Thyroid gland (tissue), 4 donors: ENCODE measurements at regions not wholly inside any gene's neighbourhood (a gene's known extent, or its start where the extent isn't known, plus 50 kb on each side); places are given as distances from the start of the nearest gene placed in this dataset.
A peak's percentile ranks its signal among the peaks of the same experiment; 100 is the strongest.
"Not testable (repeated sequence)": the region's sequence is repeated elsewhere in the genome, so short reads cannot be mapped to it uniquely, and the experiment has no call there.

Source experiments
- DNase-seq, 2 donors: peaks; one replicate each; pipeline ENCODE4 v3.0.0-alpha.2; 2019
- H3K27ac ChIP-seq, 3 donors: fragments of 200-600 bp; sonication (generic); 1 replicate in 2 of 3; 2 replicates in 1 of 3; pipeline ENCODE4 v1.5.1; 2016 to 2019; ENCODE audit warnings: mild to moderate bottlenecking in 1 of 3, moderate library complexity in 1 of 3
- H3K27me3 ChIP-seq: fragments of 200-600 bp; sonication (generic); one replicate; pipeline ENCODE4 v1.5.1; 2019
- H3K36me3 ChIP-seq, 2 donors: fragments of 200-600 bp; sonication (generic); one replicate each; pipeline ENCODE4 v1.5.1; 2016 to 2019
- H3K4me1 ChIP-seq, 2 donors: fragments of 200-600 bp; sonication (generic); one replicate each; pipeline ENCODE4 v1.5.1; 2017 to 2019
- H3K4me3 ChIP-seq, 3 donors: fragments of 200-600 bp; sonication (generic); replicated peaks in 1 of 3; 1 replicate in 2 of 3; 2 replicates in 1 of 3; pipeline ENCODE4 v1.5.1; 2016; ENCODE audit warnings: mild to moderate bottlenecking in 1 of 3
- H3K9me3 ChIP-seq: fragments of 200-600 bp; sonication (generic); one replicate; pipeline ENCODE4 v1.5.1; 2017
- POLR2A ChIP-seq, 2 donors: fragments of 450-650 bp; IDR thresholded peaks; one replicate each; pipeline ENCODE4 v1.6.1; 2017; ENCODE audit warnings: antibody characterized with exemption in 2 of 2, mild to moderate bottlenecking in 2 of 2, moderate library complexity in 1 of 2
- WGBS, 2 donors: methylation state at CpG; one replicate each; pipeline ENCODE4 v1.1.5; 2017; 5-methylcytosine and 5-hydroxymethylcytosine counted together
- intact Hi-C: fragments of 100-400 bp; cut with DNase I; formaldehyde crosslinking; loops from one replicate; pipeline ENCODE4 v1.15.1; 2023
- TF ChIP-seq, protein P1 (sequence below), 6 experiments: fragments of 200-600 bp in 3 of 6; fragments of 450-650 bp in 3 of 6; sonication (generic) in 3 of 6; IDR thresholded peaks; one replicate each; pipeline ENCODE4 v1.5.1; 2016 to 2019; ENCODE audit warnings: antibody characterized with exemption in 6 of 6, mild to moderate bottlenecking in 2 of 6, inconsistent platforms in 1 of 6, moderate library complexity in 1 of 6

DNA sequence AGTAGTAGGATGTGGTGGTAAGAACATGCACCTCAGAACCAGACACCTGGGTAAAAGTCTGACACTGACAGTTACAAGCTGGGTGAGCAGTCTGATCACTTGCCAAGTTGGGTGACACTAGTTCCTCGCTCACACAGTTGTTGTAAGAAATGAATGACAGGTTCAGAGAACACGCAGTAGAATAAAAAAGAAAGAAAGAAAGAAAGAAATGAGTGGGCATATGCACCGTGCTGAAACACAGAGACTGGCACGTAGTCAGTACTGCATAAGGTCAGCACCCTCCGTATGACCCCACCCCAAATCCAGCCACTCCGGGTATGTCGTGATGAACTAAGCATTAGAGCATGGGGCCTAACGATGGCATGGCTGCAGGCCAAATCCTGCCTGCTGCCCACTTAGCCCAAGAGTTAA is 90.6 kb downstream of the GLUL start:
- Histone ChIP-seq H3K36me3 (no peaks in the 10 kb centered on the region), H3K4me1 (peaks cover 8 to 37% of the 10 kb centered on the region in 2 donors), H3K27ac (peak overlapping the region in 1 of 3 donors; percentile 82), H3K27me3 (no peaks in the 10 kb centered on the region), H3K9me3 (no peaks in the 10 kb centered on the region), H3K4me3 (no peak overlapping the region)
- no peak for DNase-seq
- TF ChIP-seq, protein P1, sequence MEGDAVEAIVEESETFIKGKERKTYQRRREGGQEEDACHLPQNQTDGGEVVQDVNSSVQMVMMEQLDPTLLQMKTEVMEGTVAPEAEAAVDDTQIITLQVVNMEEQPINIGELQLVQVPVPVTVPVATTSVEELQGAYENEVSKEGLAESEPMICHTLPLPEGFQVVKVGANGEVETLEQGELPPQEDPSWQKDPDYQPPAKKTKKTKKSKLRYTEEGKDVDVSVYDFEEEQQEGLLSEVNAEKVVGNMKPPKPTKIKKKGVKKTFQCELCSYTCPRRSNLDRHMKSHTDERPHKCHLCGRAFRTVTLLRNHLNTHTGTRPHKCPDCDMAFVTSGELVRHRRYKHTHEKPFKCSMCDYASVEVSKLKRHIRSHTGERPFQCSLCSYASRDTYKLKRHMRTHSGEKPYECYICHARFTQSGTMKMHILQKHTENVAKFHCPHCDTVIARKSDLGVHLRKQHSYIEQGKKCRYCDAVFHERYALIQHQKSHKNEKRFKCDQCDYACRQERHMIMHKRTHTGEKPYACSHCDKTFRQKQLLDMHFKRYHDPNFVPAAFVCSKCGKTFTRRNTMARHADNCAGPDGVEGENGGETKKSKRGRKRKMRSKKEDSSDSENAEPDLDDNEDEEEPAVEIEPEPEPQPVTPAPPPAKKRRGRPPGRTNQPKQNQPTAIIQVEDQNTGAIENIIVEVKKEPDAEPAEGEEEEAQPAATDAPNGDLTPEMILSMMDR (IDR thresholded peaks at IDR 0.05), result no peak
- intact Hi-C loops, result loop anchor here (10.0 kb wide), 1 partner anchor 216 kb away; no protein-coding TSS in a partner anchor
- WGBS, 2 donors, result 65 to 67% methylated on average over 8 of the region's 8 CpGs

DNA sequence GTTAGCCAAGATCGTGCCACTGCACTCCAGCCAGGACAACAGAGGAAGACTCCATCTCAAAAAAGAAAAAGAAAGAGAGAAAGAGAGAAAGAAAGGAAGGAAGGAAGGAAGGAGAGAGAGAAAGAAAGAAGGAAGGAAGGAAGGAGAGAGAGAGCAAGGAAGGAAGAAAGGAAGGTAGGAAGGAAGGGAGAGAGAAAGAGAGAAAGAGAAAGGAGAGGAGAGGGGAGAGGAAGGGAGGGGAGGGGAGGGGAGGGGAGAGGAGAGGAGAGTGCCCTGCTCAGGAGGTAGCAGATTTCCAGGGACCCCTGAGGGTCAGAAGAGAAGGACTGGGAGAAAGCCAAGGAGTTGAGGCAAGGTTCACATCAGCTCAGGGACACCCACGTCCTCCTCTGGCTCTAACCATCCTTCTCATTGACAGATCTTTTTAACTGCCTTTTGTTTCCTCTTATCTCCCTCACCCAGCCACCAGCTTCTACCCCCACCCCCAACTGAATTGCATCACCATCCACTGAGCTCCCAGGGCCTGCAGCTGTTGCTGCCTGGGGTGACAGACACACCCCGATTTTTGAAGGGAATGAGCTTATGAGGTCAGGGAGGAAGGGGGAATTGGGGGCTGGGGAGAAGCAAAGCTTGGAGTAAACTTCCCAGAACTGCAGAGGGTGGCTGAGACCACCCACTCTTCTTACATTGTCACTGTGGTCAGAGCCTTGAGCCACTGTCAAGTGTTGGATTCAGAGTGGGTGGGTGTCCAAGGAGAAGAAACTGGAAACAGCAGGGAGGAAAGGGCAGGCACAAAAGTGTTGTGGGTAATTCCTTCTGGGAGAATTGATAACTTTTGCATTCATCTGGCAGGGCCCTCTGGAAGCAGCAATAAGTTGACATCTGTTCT is 91.6 kb downstream of the GLUL start:
- H3K27ac ChIP-seq, result no peak overlapping the region
- WGBS, 2 donors, result 73 to 74% methylated on average over 3 of the region's 3 CpGs
- intact Hi-C loops, result loop anchor here (10.0 kb wide), 1 partner anchor 215 kb away; no protein-coding TSS in a partner anchor

DNA sequence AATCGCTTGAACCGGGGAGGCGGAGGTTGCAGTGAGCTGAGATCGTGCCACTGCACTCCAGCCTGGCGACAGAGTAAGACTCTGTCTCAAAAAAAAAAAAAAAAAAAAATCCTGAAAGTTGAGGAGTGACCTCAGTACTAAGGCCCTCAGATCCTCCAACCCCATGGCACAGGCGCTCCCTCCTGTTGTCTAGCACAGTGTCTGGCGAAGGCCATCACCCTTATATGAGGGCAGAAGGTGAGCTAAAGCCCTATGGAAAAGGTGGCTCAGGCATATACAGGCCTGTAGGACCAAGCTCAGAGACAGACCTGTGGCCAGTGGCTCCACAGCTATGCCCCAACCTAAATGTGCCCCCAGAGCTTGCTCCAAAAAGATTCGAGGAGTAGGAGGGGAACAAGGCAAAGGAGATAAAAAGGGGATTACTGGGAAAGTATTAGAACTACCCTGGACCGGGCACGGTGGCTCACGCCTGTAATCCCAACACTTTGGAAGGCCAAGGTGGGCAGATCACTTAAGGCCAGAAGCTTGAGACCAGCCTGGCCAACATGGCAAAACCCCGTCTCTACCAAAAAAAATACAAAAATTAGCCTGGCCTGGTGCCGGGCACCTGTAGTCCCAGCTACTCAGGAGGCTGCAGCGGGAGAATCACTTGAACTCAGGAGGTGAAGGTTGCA is 92.4 kb downstream of the GLUL start:
- H3K9me3 ChIP-seq, H3K36me3 ChIP-seq, intact Hi-C loops, H3K27me3 ChIP-seq, DNase-seq, H3K4me3 ChIP-seq, H3K27ac ChIP-seq: not testable (repeated sequence)
- H3K4me1 ChIP-seq, result peaks cover 2 to 29% of the 10 kb centered on the region in 2 donors
- WGBS, 2 donors, result 92 to 98% methylated on average over 14 of the region's 14 CpGs

More for the DNA sequence above, 91.6 kb downstream of the GLUL start:
- Histone ChIP-seq H3K27me3 (no peaks in the 10 kb centered on the region), H3K36me3 (no peaks in the 10 kb centered on the region), H3K4me1 (peaks cover 8 to 37% of the 10 kb centered on the region in 2 donors), H3K9me3 (no peaks in the 10 kb centered on the region), H3K4me3 (no peak overlapping the region)
- no peak for DNase-seq
- no peak for TF ChIP-seq POLR2A (IDR thresholded peaks at IDR 0.05)
- TF ChIP-seq, protein P1 (IDR thresholded peaks at IDR 0.05), result no peak

DNA sequence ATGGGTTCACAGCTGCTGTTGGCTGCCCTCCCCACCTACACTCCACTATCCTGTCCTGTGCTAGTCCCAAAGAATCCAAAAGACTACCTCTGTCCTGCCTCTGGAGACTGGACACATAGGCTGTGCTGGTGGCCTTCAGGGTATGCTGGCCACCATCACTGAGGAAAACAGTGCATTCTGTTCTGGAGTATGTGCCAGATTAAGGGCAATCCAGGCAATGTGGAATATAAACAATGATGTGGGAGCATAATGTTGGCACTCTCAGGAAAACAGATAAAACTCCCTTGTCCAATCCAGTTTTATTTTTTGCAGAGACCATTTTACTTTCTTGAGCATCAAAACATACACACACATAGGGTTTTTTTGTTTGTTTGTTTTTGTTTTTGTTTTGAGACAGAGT is 94.3 kb downstream of the GLUL start:
- peaks cover 0 to 16% of the 10 kb centered on the region in 2 donors for H3K4me1 ChIP-seq
- H3K4me3 ChIP-seq, result no peak overlapping the region
- no peaks in the 10 kb centered on the region for H3K36me3 ChIP-seq
- no peaks in the 10 kb centered on the region for H3K9me3 ChIP-seq
- H3K27me3 ChIP-seq, result no peaks in the 10 kb centered on the region
- no peak for TF ChIP-seq POLR2A (IDR thresholded peaks at IDR 0.05)
- TF ChIP-seq, protein P1 (IDR thresholded peaks at IDR 0.05), result no peak
- intact Hi-C loops, result no loop called here
- no peak for DNase-seq
- no peak overlapping the region for H3K27ac ChIP-seq

DNA sequence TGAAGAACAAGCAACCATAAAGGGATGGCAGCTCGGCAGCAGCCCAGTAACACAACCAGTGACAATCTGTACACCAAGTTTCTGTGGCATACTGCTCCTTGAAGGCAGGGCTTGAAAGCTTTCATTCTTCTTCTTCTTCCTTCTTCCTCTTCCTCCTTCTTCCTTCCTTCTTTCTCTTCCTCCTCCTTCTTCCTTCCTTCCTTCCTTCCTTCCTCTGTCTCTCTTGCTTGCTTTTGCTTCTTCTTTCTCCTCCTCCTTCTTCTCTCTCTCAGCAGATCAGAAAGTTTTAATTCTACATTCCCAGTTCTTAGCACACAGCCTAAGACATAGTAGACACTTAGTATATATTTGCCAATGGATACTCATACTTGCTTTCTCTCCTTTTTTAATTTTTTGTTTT is 95.9 kb downstream of the GLUL start:
- whole genome bisulfite sequencing, 2 donors, result 91 to 94% methylated on average over 1 of the region's 1 CpG
- no peak overlapping the region for H3K4me3 ChIP-seq
- intact Hi-C loops, result no loop called here
- H3K27me3 ChIP-seq, result no peaks in the 10 kb centered on the region
- no peak for TF ChIP-seq POLR2A (IDR thresholded peaks at IDR 0.05)
- TF ChIP-seq, protein P1 (IDR thresholded peaks at IDR 0.05), result no peak
- H3K9me3 ChIP-seq, result no peaks in the 10 kb centered on the region
- H3K27ac ChIP-seq, result no peak overlapping the region
- H3K36me3 ChIP-seq, result no peaks in the 10 kb centered on the region
- DNase-seq, result no peak
- H3K4me1 ChIP-seq, result peaks cover 2 to 14% of the 10 kb centered on the region in 2 donors
